ENCODE measurements at regions not wholly inside any gene's neighbourhood (a gene's known extent, or its start where the extent isn't known, plus 50 kb on each side); places are given as distances from the start of the nearest gene placed in this dataset.

GRCh38 chr4:18291981-18292380 lies 270.4 kb upstream of the LCORL start:
- peaks cover 0 to 35% (median 7%) of the 10 kb centered on the region in 5 donors for H3K27me3 Mint-ChIP-seq
- ChIA-PET POLR2A (no interaction called here), CTCF (no interaction called here)
- no peak overlapping the region for H3K27ac ChIP-seq (ENCODE audit: low read depth, low read length)
- no peaks in the 10 kb centered on the region for H3K36me3 ChIP-seq (ENCODE audit: control insufficient read depth in 2 of 3, insufficient read depth in 3 of 3, low read length in 3 of 3)
- ATAC-seq (no peak), DNase-seq (no peak)
- no peak overlapping the region for H3K4me3 ChIP-seq (ENCODE audit: low read length)
- intact Hi-C loops (cut with micrococcal nuclease): no loop called here
- H3K4me1 ChIP-seq (ENCODE audit: control insufficient read depth in 2 of 2, insufficient read depth in 2 of 2, low read length in 2 of 2): no peaks in the 10 kb centered on the region
- H3K36me3 Mint-ChIP-seq: no peaks in the 10 kb centered on the region
- no peaks in the 10 kb centered on the region for H3K9me3 ChIP-seq (ENCODE audit: control insufficient read depth in 2 of 3, low read length in 3 of 3)
- H3K27me3 ChIP-seq (ENCODE audit: control insufficient read depth in 2 of 2, insufficient read depth in 2 of 2, low read length in 2 of 2): no peaks in the 10 kb centered on the region
- no peak overlapping the region for H3K4me3 Mint-ChIP-seq
- peaks cover 0 to 5% (median 0%) of the 10 kb centered on the region in 11 donors for H3K9me3 Mint-ChIP-seq
- H3K27ac Mint-ChIP-seq: no peak overlapping the region
- H3K4me1 Mint-ChIP-seq: no peaks in the 10 kb centered on the region

GRCh38 chr4:18291256-18291655 lies 269.7 kb upstream of the LCORL start:
- H3K4me1 Mint-ChIP-seq: no peaks in the 10 kb centered on the region

GRCh38 chr4:18285357-18285756 lies 263.8 kb upstream of the LCORL start:
- no peak overlapping the region for H3K27ac Mint-ChIP-seq
- H3K4me3 Mint-ChIP-seq: no peak overlapping the region
- Histone ChIP-seq H3K36me3 (ENCODE audit: control insufficient read depth in 2 of 3, insufficient read depth in 3 of 3, low read length in 3 of 3) (no peaks in the 10 kb centered on the region), H3K4me3 (ENCODE audit: low read length) (no peak overlapping the region), H3K4me1 (ENCODE audit: control insufficient read depth in 2 of 2, insufficient read depth in 2 of 2, low read length in 2 of 2) (no peaks in the 10 kb centered on the region), H3K27ac (ENCODE audit: low read depth, low read length) (no peak overlapping the region), H3K9me3 (ENCODE audit: control insufficient read depth in 2 of 3, low read length in 3 of 3) (no peaks in the 10 kb centered on the region), H3K27me3 (ENCODE audit: control insufficient read depth in 2 of 2, insufficient read depth in 2 of 2, low read length in 2 of 2) (no peaks in the 10 kb centered on the region)
- H3K36me3 Mint-ChIP-seq: peaks cover 0 to 4% (median 0%) of the 10 kb centered on the region in 5 donors
- POLR2A ChIA-PET: no interaction called here
- DNase-seq: no peak
- intact Hi-C loops (cut with micrococcal nuclease): no loop called here
- H3K9me3 Mint-ChIP-seq: peaks cover 0 to 11% (median 0%) of the 10 kb centered on the region in 11 donors
- no peak for ATAC-seq
- H3K27me3 Mint-ChIP-seq: peaks cover 0 to 29% (median 9%) of the 10 kb centered on the region in 5 donors
- peaks cover 0 to 2% (median 0%) of the 10 kb centered on the region in 7 donors for H3K4me1 Mint-ChIP-seq
- CTCF ChIA-PET: no interaction called here

More at GRCh38 chr4:18291256-18291655, 269.7 kb upstream of the LCORL start:
- Histone ChIP-seq H3K9me3 (ENCODE audit: control insufficient read depth in 2 of 3, low read length in 3 of 3) (no peaks in the 10 kb centered on the region), H3K4me1 (ENCODE audit: control insufficient read depth in 2 of 2, insufficient read depth in 2 of 2, low read length in 2 of 2) (no peaks in the 10 kb centered on the region), H3K4me3 (ENCODE audit: low read length) (no peak overlapping the region), H3K36me3 (ENCODE audit: control insufficient read depth in 2 of 3, insufficient read depth in 3 of 3, low read length in 3 of 3) (no peaks in the 10 kb centered on the region), H3K27ac (ENCODE audit: low read depth, low read length) (no peak overlapping the region), H3K27me3 (ENCODE audit: control insufficient read depth in 2 of 2, insufficient read depth in 2 of 2, low read length in 2 of 2) (no peaks in the 10 kb centered on the region)
- no peak overlapping the region for H3K27ac Mint-ChIP-seq
- peaks cover 0 to 38% (median 9%) of the 10 kb centered on the region in 5 donors for H3K27me3 Mint-ChIP-seq
- no peak for DNase-seq
- no peak overlapping the region for H3K4me3 Mint-ChIP-seq
- intact Hi-C loops (cut with micrococcal nuclease): no loop called here
- H3K36me3 Mint-ChIP-seq: no peaks in the 10 kb centered on the region
- H3K9me3 Mint-ChIP-seq: peaks cover 0 to 5% (median 0%) of the 10 kb centered on the region in 11 donors
- ChIA-PET CTCF (no interaction called here), POLR2A (no interaction called here)
- ATAC-seq: no peak

DNA sequence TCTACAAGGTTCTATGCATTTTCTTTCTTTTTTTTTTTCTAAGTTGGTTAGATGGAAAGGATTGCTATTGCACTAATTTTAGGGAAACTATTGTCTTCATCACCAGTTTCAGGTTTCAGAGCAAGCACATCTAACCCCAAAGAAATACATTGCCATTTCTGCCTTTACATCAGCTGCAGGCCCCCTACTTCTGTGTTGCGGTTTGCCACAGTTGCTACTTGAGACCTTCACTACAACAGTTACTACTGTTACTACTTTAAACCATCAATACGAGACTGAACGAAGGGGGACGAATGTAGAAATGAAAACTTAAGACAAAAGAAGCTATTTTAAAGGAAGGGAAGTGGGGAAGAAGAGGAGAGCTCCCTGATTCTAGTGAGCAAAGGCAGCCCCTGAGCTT lies 256.7 kb upstream of the LCORL start:
- Mint-ChIP-seq H3K9me3 (peaks cover 2 to 11% (median 5%) of the 10 kb centered on the region in 11 donors), H3K27ac (no peak overlapping the region), H3K4me3 (no peak overlapping the region), H3K36me3 (peaks cover 0 to 4% (median 0%) of the 10 kb centered on the region in 5 donors), H3K27me3 (peaks cover 0 to 14% (median 3%) of the 10 kb centered on the region in 5 donors), H3K4me1 (peaks cover 0 to 3% (median 0%) of the 10 kb centered on the region in 7 donors)
- Histone ChIP-seq H3K27me3 (ENCODE audit: control insufficient read depth in 2 of 2, insufficient read depth in 2 of 2, low read length in 2 of 2) (no peaks in the 10 kb centered on the region), H3K9me3 (ENCODE audit: control insufficient read depth in 2 of 3, low read length in 3 of 3) (no peaks in the 10 kb centered on the region), H3K36me3 (ENCODE audit: control insufficient read depth in 2 of 3, insufficient read depth in 3 of 3, low read length in 3 of 3) (no peaks in the 10 kb centered on the region), H3K4me1 (ENCODE audit: control insufficient read depth in 2 of 2, insufficient read depth in 2 of 2, low read length in 2 of 2) (no peaks in the 10 kb centered on the region), H3K27ac (ENCODE audit: low read depth, low read length) (no peak overlapping the region), H3K4me3 (ENCODE audit: low read length) (no peak overlapping the region)
- DNase-seq (no peak), ATAC-seq (no peak)
- intact Hi-C loops (cut with micrococcal nuclease): no loop called here
- ChIA-PET CTCF (no interaction called here), POLR2A (no interaction called here)

DNA sequence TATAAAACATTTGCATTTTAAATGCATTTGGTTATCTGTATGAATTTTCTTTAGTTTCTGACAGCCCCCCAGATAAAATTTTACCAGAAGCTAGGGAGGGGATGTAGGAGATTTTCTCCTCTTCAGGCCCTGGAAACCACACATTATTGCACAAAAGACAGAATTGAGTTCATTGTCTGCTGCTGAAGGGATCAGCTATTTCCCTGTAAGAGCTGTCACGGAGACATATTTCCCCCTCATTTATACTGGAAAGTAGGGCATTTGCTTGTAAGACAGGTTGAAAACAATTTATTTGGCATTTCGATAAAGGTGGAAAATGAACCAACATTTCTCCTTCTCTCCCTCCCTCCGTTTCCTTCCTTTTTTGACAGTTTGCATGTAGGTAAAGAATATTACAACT lies 241.3 kb upstream of the LCORL start:
- H3K27ac Mint-ChIP-seq: no peak overlapping the region
- H3K4me3 Mint-ChIP-seq: no peak overlapping the region
- peaks cover 0 to 4% (median 0%) of the 10 kb centered on the region in 5 donors for H3K36me3 Mint-ChIP-seq
- no peak overlapping the region for H3K27ac ChIP-seq (ENCODE audit: low read depth, low read length)
- peaks cover 0 to 34% (median 14%) of the 10 kb centered on the region in 5 donors for H3K27me3 Mint-ChIP-seq
- peaks cover 0 to 26% (median 7%) of the 10 kb centered on the region in 11 donors for H3K9me3 Mint-ChIP-seq
- no peaks in the 10 kb centered on the region for H3K36me3 ChIP-seq (ENCODE audit: control insufficient read depth in 2 of 3, insufficient read depth in 3 of 3, low read length in 3 of 3)
- no peak for DNase-seq
- CTCF ChIA-PET: no interaction called here
- no peaks in the 10 kb centered on the region for H3K9me3 ChIP-seq (ENCODE audit: control insufficient read depth in 2 of 3, low read length in 3 of 3)
- H3K4me1 ChIP-seq (ENCODE audit: control insufficient read depth in 2 of 2, insufficient read depth in 2 of 2, low read length in 2 of 2): no peaks in the 10 kb centered on the region
- no peak for ATAC-seq
- H3K4me3 ChIP-seq (ENCODE audit: low read length): no peak overlapping the region
- intact Hi-C loops (cut with micrococcal nuclease): no loop called here
- H3K4me1 Mint-ChIP-seq: no peaks in the 10 kb centered on the region
- POLR2A ChIA-PET: no interaction called here
- no peaks in the 10 kb centered on the region for H3K27me3 ChIP-seq (ENCODE audit: control insufficient read depth in 2 of 2, insufficient read depth in 2 of 2, low read length in 2 of 2)

GRCh38 chr4:18252052-18252451 lies 230.5 kb upstream of the LCORL start:
- ATAC-seq: no peak
- ChIA-PET POLR2A (no interaction called here), CTCF (no interaction called here)
- H3K36me3 ChIP-seq (ENCODE audit: control insufficient read depth in 2 of 3, insufficient read depth in 3 of 3, low read length in 3 of 3): no peaks in the 10 kb centered on the region
- no peaks in the 10 kb centered on the region for H3K4me1 ChIP-seq (ENCODE audit: control insufficient read depth in 2 of 2, insufficient read depth in 2 of 2, low read length in 2 of 2)
- peaks cover 0 to 3% (median 2%) of the 10 kb centered on the region in 11 donors for H3K9me3 Mint-ChIP-seq
- no peak overlapping the region for H3K27ac ChIP-seq (ENCODE audit: low read depth, low read length)
- no peak overlapping the region for H3K4me3 ChIP-seq (ENCODE audit: low read length)
- peaks cover 0 to 2% (median 0%) of the 10 kb centered on the region in 5 donors for H3K36me3 Mint-ChIP-seq
- no peak overlapping the region for H3K27ac Mint-ChIP-seq
- peaks cover 0 to 7% (median 0%) of the 10 kb centered on the region in 5 donors for H3K27me3 Mint-ChIP-seq
- H3K4me1 Mint-ChIP-seq: no peaks in the 10 kb centered on the region
- intact Hi-C loops (cut with micrococcal nuclease): no loop called here
- DNase-seq: no peak
- H3K27me3 ChIP-seq (ENCODE audit: control insufficient read depth in 2 of 2, insufficient read depth in 2 of 2, low read length in 2 of 2): peaks cover 0 to 4% of the 10 kb centered on the region in 2 donors
- H3K9me3 ChIP-seq (ENCODE audit: control insufficient read depth in 2 of 3, low read length in 3 of 3): no peaks in the 10 kb centered on the region
- H3K4me3 Mint-ChIP-seq: no peak overlapping the region

DNA sequence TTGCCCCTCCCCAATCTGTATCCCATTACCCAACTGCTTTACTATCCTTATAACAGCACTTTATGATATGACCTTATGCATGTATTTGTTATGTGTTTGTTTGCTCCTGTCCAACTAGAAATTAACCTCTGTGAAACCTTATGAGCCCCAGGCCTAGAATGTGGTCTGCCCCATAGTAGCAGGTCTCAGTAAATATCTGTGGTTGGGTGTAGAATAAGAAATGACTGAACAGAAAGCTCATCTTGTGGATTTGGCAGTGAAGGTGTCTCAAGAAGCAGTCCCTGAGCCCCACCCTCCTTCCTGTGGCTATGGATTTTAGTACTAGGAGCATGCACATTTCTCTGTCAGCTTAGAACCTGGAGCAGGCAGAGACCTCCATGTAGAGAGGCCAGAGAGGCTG lies 229.0 kb upstream of the LCORL start:
- Histone ChIP-seq H3K4me3 (ENCODE audit: low read length) (no peak overlapping the region), H3K9me3 (ENCODE audit: control insufficient read depth in 2 of 3, low read length in 3 of 3) (no peaks in the 10 kb centered on the region), H3K36me3 (ENCODE audit: control insufficient read depth in 2 of 3, insufficient read depth in 3 of 3, low read length in 3 of 3) (no peaks in the 10 kb centered on the region), H3K27ac (ENCODE audit: low read depth, low read length) (no peak overlapping the region), H3K27me3 (ENCODE audit: control insufficient read depth in 2 of 2, insufficient read depth in 2 of 2, low read length in 2 of 2) (peaks cover 0 to 4% of the 10 kb centered on the region in 2 donors), H3K4me1 (ENCODE audit: control insufficient read depth in 2 of 2, insufficient read depth in 2 of 2, low read length in 2 of 2) (no peaks in the 10 kb centered on the region)
- POLR2A ChIA-PET: no interaction called here
- no peaks in the 10 kb centered on the region for H3K36me3 Mint-ChIP-seq
- peaks cover 0 to 7% (median 0%) of the 10 kb centered on the region in 5 donors for H3K27me3 Mint-ChIP-seq
- no peaks in the 10 kb centered on the region for H3K4me1 Mint-ChIP-seq
- intact Hi-C loops (cut with micrococcal nuclease): no loop called here
- DNase-seq (no peak), ATAC-seq (no peak)
- H3K4me3 Mint-ChIP-seq: no peak overlapping the region
- peaks cover 0 to 4% (median 0%) of the 10 kb centered on the region in 11 donors for H3K9me3 Mint-ChIP-seq
- CTCF ChIA-PET: no interaction called here
- no peak overlapping the region for H3K27ac Mint-ChIP-seq
